Fibroblast of lung (primary cell): ENCODE measurements at regions not wholly inside any gene's neighbourhood (a gene's known extent, or its start where the extent isn't known, plus 50 kb on each side); places are given as distances from the start of the nearest gene placed in this dataset.

Source experiments
- CTCF ChIP-seq, 2 donors: IDR thresholded peaks in 1 of 2; conservative IDR thresholded peaks in 1 of 2; 1 replicate in 1 of 2; 2 replicates in 1 of 2; pipeline ENCODE4 v1.5.1; 2011 to 2012; ENCODE audit warnings: low read length in 2 of 2, control low read depth in 1 of 2, inconsistent platforms in 1 of 2, low read depth in 1 of 2, mild to moderate bottlenecking in 1 of 2
- EZH2 ChIP-seq: IDR thresholded peaks from 2 replicates; pipeline ENCODE4 v1.5.1; 2012; ENCODE audit warnings: low read length, control low read depth, mild to moderate bottlenecking; ENCODE audit errors: missing control alignments

GRCh38 chr9:14523545-14523944, 169.7 kb downstream of the ZDHHC21 start:
- TF ChIP-seq CTCF (conservative IDR thresholded peaks at IDR 0.05 in 1 of 2, IDR thresholded peaks at IDR 0.05 in 1 of 2; ENCODE audit: low read depth in 1 of 2, low read length in 2 of 2) (no peak), EZH2 (no peak)
